K562 (cell line): ENCODE measurements at regions not wholly inside any gene's neighbourhood (a gene's known extent, or its start where the extent isn't known, plus 50 kb on each side); places are given as distances from the start of the nearest gene placed in this dataset.

Experiments used
- COPS2 ChIP-seq: fragments of 450-650 bp; conservative IDR thresholded peaks from 2 replicates; pipeline ENCODE4 v1.6.1; 2016; ENCODE audit warnings: mild to moderate bottlenecking, moderate library complexity
- CSDE1 ChIP-seq, 2 experiments: fragments of 450-650 bp; IDR thresholded peaks; 2 replicates each; pipeline ENCODE4 v1.6.1; 2016; ENCODE audit warnings: mild to moderate bottlenecking in 1 of 2
- FOXK2 ChIP-seq, 2 experiments: fragments of 450-650 bp; IDR thresholded peaks in 1 of 2; conservative IDR thresholded peaks in 1 of 2; 2 replicates each; pipeline ENCODE4 v1.6.1; 2016; ENCODE audit warnings: low read depth in 2 of 2, mild to moderate bottlenecking in 1 of 2
- FUS ChIP-seq: fragments of 200-400 bp; formaldehyde crosslinking; optimal IDR thresholded peaks from 2 replicates; pipeline ENCODE3; 2017; ENCODE audit warnings: low read depth, low read length
- TEAD2 ChIP-seq: fragments of 450-650 bp; IDR thresholded peaks from 2 replicates; pipeline ENCODE4 v1.6.1; 2016; ENCODE audit warnings: missing genetic modification characterization, control low read depth, missing compliant biosample characterization
- THRAP3 ChIP-seq: fragments of 450-650 bp; IDR thresholded peaks from 2 replicates; pipeline ENCODE4 v1.6.1; 2016; ENCODE audit warnings: mild to moderate bottlenecking, inconsistent platforms, borderline replicate concordance
- XRCC5 ChIP-seq: fragments of 200-400 bp; formaldehyde crosslinking; IDR thresholded peaks from 2 replicates; pipeline ENCODE4 v1.6.1; 2017; ENCODE audit warnings: low read depth, mild to moderate bottlenecking, low read length
- ZMIZ1 ChIP-seq, 2 experiments: fragments of 150-350 bp in 1 of 2; IDR thresholded peaks; 2 replicates each; pipeline ENCODE4 v1.6.1; 2012 to 2016; ENCODE audit warnings: low read depth in 2 of 2, low read length in 2 of 2, mild to moderate bottlenecking in 1 of 2, moderate library complexity in 1 of 2
- ZNF232 ChIP-seq: sonication (generic); formaldehyde crosslinking; IDR thresholded peaks from 2 replicates; pipeline ENCODE4 v1.8.0; 2022; ENCODE audit warnings: mild to moderate bottlenecking, missing genetic modification reagents
- ZNF561 ChIP-seq: fragments of 450-650 bp; formaldehyde crosslinking; conservative IDR thresholded peaks from 2 replicates; pipeline ENCODE4 v1.4.0; 2020; ENCODE audit warnings: mild to moderate bottlenecking, moderate library complexity
- TF ChIP-seq, protein P1 (sequence below): fragments of 150-350 bp; IDR thresholded peaks from 2 replicates; pipeline ENCODE4 v1.6.1; 2014; ENCODE audit warnings: low read depth, mild to moderate bottlenecking, low read length, borderline replicate concordance
- TF ChIP-seq, protein P2 (sequence below): fragments of 450-650 bp; formaldehyde crosslinking; IDR thresholded peaks from 2 replicates; pipeline ENCODE4 v1.4.0; 2020; ENCODE audit warnings: mild to moderate bottlenecking, moderate library complexity

GRCh38 chr11:39461066-39461465 is 1998.4 kb downstream of the LRRC4C start (continued):
- TF ChIP-seq, protein P1, sequence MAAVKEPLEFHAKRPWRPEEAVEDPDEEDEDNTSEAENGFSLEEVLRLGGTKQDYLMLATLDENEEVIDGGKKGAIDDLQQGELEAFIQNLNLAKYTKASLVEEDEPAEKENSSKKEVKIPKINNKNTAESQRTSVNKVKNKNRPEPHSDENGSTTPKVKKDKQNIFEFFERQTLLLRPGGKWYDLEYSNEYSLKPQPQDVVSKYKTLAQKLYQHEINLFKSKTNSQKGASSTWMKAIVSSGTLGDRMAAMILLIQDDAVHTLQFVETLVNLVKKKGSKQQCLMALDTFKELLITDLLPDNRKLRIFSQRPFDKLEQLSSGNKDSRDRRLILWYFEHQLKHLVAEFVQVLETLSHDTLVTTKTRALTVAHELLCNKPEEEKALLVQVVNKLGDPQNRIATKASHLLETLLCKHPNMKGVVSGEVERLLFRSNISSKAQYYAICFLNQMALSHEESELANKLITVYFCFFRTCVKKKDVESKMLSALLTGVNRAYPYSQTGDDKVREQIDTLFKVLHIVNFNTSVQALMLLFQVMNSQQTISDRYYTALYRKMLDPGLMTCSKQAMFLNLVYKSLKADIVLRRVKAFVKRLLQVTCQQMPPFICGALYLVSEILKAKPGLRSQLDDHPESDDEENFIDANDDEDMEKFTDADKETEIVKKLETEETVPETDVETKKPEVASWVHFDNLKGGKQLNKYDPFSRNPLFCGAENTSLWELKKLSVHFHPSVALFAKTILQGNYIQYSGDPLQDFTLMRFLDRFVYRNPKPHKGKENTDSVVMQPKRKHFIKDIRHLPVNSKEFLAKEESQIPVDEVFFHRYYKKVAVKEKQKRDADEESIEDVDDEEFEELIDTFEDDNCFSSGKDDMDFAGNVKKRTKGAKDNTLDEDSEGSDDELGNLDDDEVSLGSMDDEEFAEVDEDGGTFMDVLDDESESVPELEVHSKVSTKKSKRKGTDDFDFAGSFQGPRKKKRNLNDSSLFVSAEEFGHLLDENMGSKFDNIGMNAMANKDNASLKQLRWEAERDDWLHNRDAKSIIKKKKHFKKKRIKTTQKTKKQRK = no peak
- TF ChIP-seq TEAD2 (no peak), COPS2 (no peak), FUS (no peak), ZNF232 (CRISPR knock-in tag) (no peak), ZNF561 (CRISPR knock-in tag) (no peak), THRAP3 (no peak), CSDE1 (IDR thresholded peaks at IDR 0.05) (no peak), XRCC5 (no peak), ZMIZ1 (IDR thresholded peaks at IDR 0.05; ENCODE audit: low read depth in 2 of 2, low read length in 2 of 2) (no peak), FOXK2 (conservative IDR thresholded peaks at IDR 0.05 in 1 of 2, IDR thresholded peaks at IDR 0.05 in 1 of 2; ENCODE audit: low read depth in 2 of 2) (no peak)
- TF ChIP-seq, protein P2, sequence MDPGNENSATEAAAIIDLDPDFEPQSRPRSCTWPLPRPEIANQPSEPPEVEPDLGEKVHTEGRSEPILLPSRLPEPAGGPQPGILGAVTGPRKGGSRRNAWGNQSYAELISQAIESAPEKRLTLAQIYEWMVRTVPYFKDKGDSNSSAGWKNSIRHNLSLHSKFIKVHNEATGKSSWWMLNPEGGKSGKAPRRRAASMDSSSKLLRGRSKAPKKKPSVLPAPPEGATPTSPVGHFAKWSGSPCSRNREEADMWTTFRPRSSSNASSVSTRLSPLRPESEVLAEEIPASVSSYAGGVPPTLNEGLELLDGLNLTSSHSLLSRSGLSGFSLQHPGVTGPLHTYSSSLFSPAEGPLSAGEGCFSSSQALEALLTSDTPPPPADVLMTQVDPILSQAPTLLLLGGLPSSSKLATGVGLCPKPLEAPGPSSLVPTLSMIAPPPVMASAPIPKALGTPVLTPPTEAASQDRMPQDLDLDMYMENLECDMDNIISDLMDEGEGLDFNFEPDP (CRISPR knock-in tag) = no peak
